AG04450 (cell line): ENCODE measurements at regions not wholly inside any gene's neighbourhood (a gene's known extent, or its start where the extent isn't known, plus 50 kb on each side); places are given as distances from the start of the nearest gene placed in this dataset.

Experiments
- CTCF ChIA-PET: fragments of 300-600, 350-600 bp; formaldehyde crosslinking; extraction: SDS; loops from one replicate; lab custom pipeline; 2022; ENCODE audit warnings: antibody characterized with exemption, inconsistent platforms; lab: Charles Lee
- POLR2A ChIA-PET: fragments of 350-600 bp; formaldehyde crosslinking; extraction: SDS; loops from one replicate; lab custom pipeline; 2021; ENCODE audit warnings: antibody characterized with exemption, inconsistent platforms; lab: Yijun Ruan, JAX
- DNase-seq: peaks from one replicate; pipeline ENCODE4 v3.0.0-alpha.2; 2011; ENCODE audit warnings: low read depth, low spot score
- H3K27ac ChIP-seq: one replicate; pipeline ENCODE4 v1.5.1; 2012; ENCODE audit warnings: low read depth, low read length, control low read depth
- H3K27me3 ChIP-seq: one replicate; pipeline ENCODE4 v1.6.0; 2012; ENCODE audit warnings: low read length; ENCODE audit not compliant: control insufficient read depth, insufficient read depth
- H3K4me3 ChIP-seq: 2 replicates; pipeline ENCODE4 v1.5.1; 2011; ENCODE audit warnings: mild to moderate bottlenecking, low read depth, low read length, control low read depth
- H3K9me3 ChIP-seq: 2 replicates; pipeline ENCODE4 v1.5.1; 2012; ENCODE audit warnings: low read length; ENCODE audit not compliant: control insufficient read depth, insufficient read depth
- CTCF ChIP-seq: IDR thresholded peaks from 2 replicates; pipeline ENCODE4 v1.5.1; 2011; ENCODE audit warnings: low read depth, low read length, control low read depth, inconsistent platforms

- DNase-seq, result no peak
- H3K27ac ChIP-seq, result no peak overlapping the region
- POLR2A ChIA-PET, result no interaction called here
- no peaks in the 10 kb centered on the region for H3K9me3 ChIP-seq
- H3K27me3 ChIP-seq, result no peaks in the 10 kb centered on the region
- TF ChIP-seq CTCF, result no peak
- CTCF ChIA-PET, result no interaction called here
- H3K4me3 ChIP-seq, result no peak overlapping the region
Observed at GRCh38 chr9:31103836-31104235, 1280.6 kb upstream of the ACO1 start.

- POLR2A ChIA-PET, result no interaction called here
- TF ChIP-seq CTCF, result no peak
Observed at GRCh38 chr9:31104249-31104648, 1280.2 kb upstream of the ACO1 start.

GRCh38 chr9:31112491-31112890, 1272.0 kb upstream of the ACO1 start:
- no peak for DNase-seq
- CTCF ChIA-PET, result no interaction called here
- no peaks in the 10 kb centered on the region for H3K9me3 ChIP-seq

More at GRCh38 chr9:31104249-31104648, 1280.2 kb upstream of the ACO1 start:
- no peak overlapping the region for H3K27ac ChIP-seq
- H3K9me3 ChIP-seq, result no peaks in the 10 kb centered on the region
- no peak for DNase-seq
- no peaks in the 10 kb centered on the region for H3K27me3 ChIP-seq
- CTCF ChIA-PET, result no interaction called here
- H3K4me3 ChIP-seq, result no peak overlapping the region

GRCh38 chr9:31114346-31114745, 1270.1 kb upstream of the ACO1 start:
- no peak for TF ChIP-seq CTCF
- DNase-seq, result no peak
- H3K27ac ChIP-seq, result no peak overlapping the region
- no peak overlapping the region for H3K4me3 ChIP-seq
- no peaks in the 10 kb centered on the region for H3K9me3 ChIP-seq
- CTCF ChIA-PET, result no interaction called here
- no peaks in the 10 kb centered on the region for H3K27me3 ChIP-seq
- POLR2A ChIA-PET, result no interaction called here

More at GRCh38 chr9:31112491-31112890, 1272.0 kb upstream of the ACO1 start:
- no peak overlapping the region for H3K4me3 ChIP-seq
- H3K27ac ChIP-seq, result no peak overlapping the region
- POLR2A ChIA-PET, result no interaction called here
- no peaks in the 10 kb centered on the region for H3K27me3 ChIP-seq
- no peak for TF ChIP-seq CTCF

GRCh38 chr9:31119890-31120454, 1264.5 kb upstream of the ACO1 start:
- Histone ChIP-seq H3K27ac (no peak overlapping the region), H3K27me3 (no peaks in the 10 kb centered on the region), H3K4me3 (no peak overlapping the region), H3K9me3 (peaks cover 10% of the 10 kb centered on the region; the same call in 1 of the 2 replicates)
- no peak for DNase-seq
- CTCF ChIA-PET, result interaction anchor here (0.6 to 0.9 kb wide), 2 partner anchors 15 to 422 kb away, joined by 3 read pairs; no protein-coding TSS in a partner anchor
- TF ChIP-seq CTCF, result peak; percentile 44
- POLR2A ChIA-PET, result no interaction called here
